Ovary (tissue), 7 donors: ENCODE measurements at regions not wholly inside any gene's neighbourhood (a gene's known extent, or its start where the extent isn't known, plus 50 kb on each side); places are given as distances from the start of the nearest gene placed in this dataset.

Experiments
- DNase-seq, 5 donors: peaks; one replicate each; pipeline ENCODE4 v3.0.0-alpha.2; 2019 to 2020
- H3K27ac ChIP-seq, 2 donors: fragments of 200-600 bp; one replicate each; pipeline versions ENCODE4 v1.5.1 to v1.8.0; 2019 to 2022
- H3K27me3 ChIP-seq: fragments of 200-600 bp; one replicate; pipeline ENCODE4 v1.8.0; 2022
- H3K36me3 ChIP-seq: fragments of 200-600 bp; sonication (generic); one replicate; pipeline ENCODE4 v1.5.1; 2019
- H3K4me1 ChIP-seq: one replicate; pipeline ENCODE4 v1.8.1; 2013; ENCODE audit warnings: mild to moderate bottlenecking, moderate library complexity; ENCODE audit not compliant: insufficient read depth
- H3K4me3 ChIP-seq: fragments of 200-600 bp; sonication (generic); one replicate; pipeline ENCODE4 v1.5.1; 2017
- H3K9me3 ChIP-seq, 2 donors: fragments of 200-600 bp in 1 of 2; sonication (generic) in 1 of 2; one replicate each; pipeline versions ENCODE4 v1.5.1 to v1.8.1; 2013 to 2019; ENCODE audit warnings: mild to moderate bottlenecking in 1 of 2, moderate library complexity in 1 of 2
- CTCF ChIP-seq, 3 donors: fragments of 450-650 bp in 2 of 3; fragments of 200-600 bp in 1 of 3; IDR thresholded peaks; one replicate each; pipeline versions ENCODE4 v1.5.1 to v1.8.0; 2016 to 2022; ENCODE audit warnings: antibody characterized with exemption in 3 of 3, mild to moderate bottlenecking in 1 of 3
- EP300 ChIP-seq: sonication (generic); formaldehyde crosslinking; IDR thresholded peaks from one replicate; pipeline ENCODE4 v1.6.1; 2017; ENCODE audit warnings: antibody characterized with exemption
- POLR2A ChIP-seq: fragments of 450-650 bp; IDR thresholded peaks from one replicate; pipeline ENCODE4 v1.6.1; 2017; ENCODE audit warnings: antibody characterized with exemption, mild to moderate bottlenecking, moderate library complexity
- WGBS, 3 donors: extraction: QIAGEN DNeasy Blood & Tissue Kit in 1 of 3; methylation state at CpG; one replicate each; pipeline versions ENCODE4 v1.1.5 to v1.1.7; 2013 to 2017; 5-methylcytosine and 5-hydroxymethylcytosine counted together
- intact Hi-C, 4 donors: fragments of 100-400 bp; cut with DNase I; formaldehyde crosslinking; loops; one replicate each; pipeline versions ENCODE4 v1.11.0 to v1.15.1; 2022 to 2023
- donor health status: DM: no; HTN: no; CAD: no; lungs with moderate emphysema.
- donor health status: DM: no; HTN: no; CAD: no.
- donor health status: Bipolar disorder and iron deficiency.
- donor health status: DM: no; HTN: no; CAD: no.
- donor health status: DM: yes; HTN: yes; CAD: no.

- Histone ChIP-seq H3K27ac (no peak overlapping the region), H3K4me1 (no peaks in the 10 kb centered on the region), H3K36me3 (no peaks in the 10 kb centered on the region), H3K9me3 (no peaks in the 10 kb centered on the region), H3K27me3 (no peaks in the 10 kb centered on the region), H3K4me3 (no peak overlapping the region)
- 68 to 86% (median 84%) methylated on average over 2 of the region's 2 CpGs for WGBS, 3 donors
- no peak for TF ChIP-seq POLR2A
- TF ChIP-seq EP300 = no peak
- no peak for TF ChIP-seq CTCF (IDR thresholded peaks at IDR 0.05)
- DNase-seq = no peak
- intact Hi-C loops = no loop called here
Observed at GRCh38 chr14:51527073-51527472, 124.6 kb upstream of the FRMD6 start.

- Histone ChIP-seq H3K9me3 (no peaks in the 10 kb centered on the region), H3K4me3 (no peak overlapping the region), H3K36me3 (no peaks in the 10 kb centered on the region), H3K4me1 (no peaks in the 10 kb centered on the region), H3K27ac (no peak overlapping the region), H3K27me3 (no peaks in the 10 kb centered on the region)
- WGBS, 3 donors = 9 to 38% (median 14%) methylated on average over 1 of the region's 1 CpG
- DNase-seq = no peak
- intact Hi-C loops = no loop called here
- TF ChIP-seq EP300 = no peak
- no peak for TF ChIP-seq CTCF (IDR thresholded peaks at IDR 0.05)
- no peak for TF ChIP-seq POLR2A
Observed at GRCh38 chr14:51529736-51530135, 122.0 kb upstream of the FRMD6 start.

- Histone ChIP-seq H3K4me3 (no peak overlapping the region), H3K36me3 (no peaks in the 10 kb centered on the region), H3K27me3 (no peaks in the 10 kb centered on the region), H3K9me3 (no peaks in the 10 kb centered on the region), H3K4me1 (no peaks in the 10 kb centered on the region), H3K27ac (no peak overlapping the region)
- WGBS, 3 donors = 75 to 84% (median 84%) methylated on average over 2 of the region's 2 CpGs
- intact Hi-C loops = no loop called here
- no peak for DNase-seq
- TF ChIP-seq POLR2A (no peak), CTCF (IDR thresholded peaks at IDR 0.05) (no peak), EP300 (no peak)
Observed at GRCh38 chr14:51533160-51533559, 118.5 kb upstream of the FRMD6 start.

- Histone ChIP-seq H3K4me1 (no peaks in the 10 kb centered on the region), H3K27ac (no peak overlapping the region), H3K27me3 (no peaks in the 10 kb centered on the region), H3K36me3 (no peaks in the 10 kb centered on the region), H3K4me3 (no peak overlapping the region), H3K9me3 (no peaks in the 10 kb centered on the region)
- TF ChIP-seq CTCF (IDR thresholded peaks at IDR 0.05) (no peak), EP300 (no peak), POLR2A (no peak)
- intact Hi-C loops = no loop called here
- 83 to 93% (median 91%) methylated on average over 3 of the region's 3 CpGs for WGBS, 3 donors
- DNase-seq = no peak
Observed at GRCh38 chr14:51533872-51534553, 117.7 kb upstream of the FRMD6 start.
